GM19351 (cell line): ENCODE measurements at regions not wholly inside any gene's neighbourhood (a gene's known extent, or its start where the extent isn't known, plus 50 kb on each side); places are given as distances from the start of the nearest gene placed in this dataset.

Experiments used
- ATAC-seq: cut with Tn5 transposase; IDR thresholded peaks from one replicate; pipeline ENCODE4 v1.9.1; 2021; ENCODE audit warnings: mild to moderate bottlenecking, moderate library complexity; ENCODE audit not compliant: unreplicated experiment

DNA sequence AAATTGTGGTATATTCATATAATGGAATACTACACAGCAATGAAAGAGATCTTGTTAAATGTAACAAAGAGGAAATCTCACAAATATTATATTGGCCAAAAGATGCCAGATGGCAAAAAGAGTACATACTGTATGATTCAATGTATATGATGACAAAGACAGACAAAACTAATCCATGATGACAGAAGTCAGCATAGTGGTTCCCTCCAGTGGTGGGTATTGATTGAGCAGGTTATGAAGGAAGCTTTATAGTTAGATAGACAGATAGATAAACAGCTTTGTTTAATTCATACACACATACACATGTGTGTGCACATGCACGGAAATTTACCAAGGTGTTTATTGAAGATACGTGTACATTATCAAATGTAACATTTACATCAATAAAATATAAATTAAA, 74.4 kb upstream of the SMIM36 start:
- no peak for ATAC-seq

DNA sequence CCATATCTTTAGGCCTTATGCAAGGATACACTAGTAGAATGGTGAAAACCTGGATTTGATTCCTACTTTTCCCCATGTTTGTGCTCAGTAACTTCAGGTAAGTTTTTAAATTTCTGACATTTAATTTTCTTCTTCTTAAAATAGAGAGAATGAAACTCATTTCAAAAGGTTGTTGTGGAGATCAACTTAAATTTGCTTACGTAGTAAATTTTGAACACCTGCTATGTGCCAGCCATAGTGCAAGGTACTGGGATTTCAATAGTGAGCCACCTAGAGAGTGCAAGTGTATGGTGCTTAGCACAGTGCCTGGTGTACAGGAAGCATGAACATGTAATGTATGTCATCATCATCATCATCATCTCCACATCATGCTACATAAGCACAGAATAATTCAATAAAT, 73.6 kb upstream of the SMIM36 start:
- ATAC-seq: no peak

DNA sequence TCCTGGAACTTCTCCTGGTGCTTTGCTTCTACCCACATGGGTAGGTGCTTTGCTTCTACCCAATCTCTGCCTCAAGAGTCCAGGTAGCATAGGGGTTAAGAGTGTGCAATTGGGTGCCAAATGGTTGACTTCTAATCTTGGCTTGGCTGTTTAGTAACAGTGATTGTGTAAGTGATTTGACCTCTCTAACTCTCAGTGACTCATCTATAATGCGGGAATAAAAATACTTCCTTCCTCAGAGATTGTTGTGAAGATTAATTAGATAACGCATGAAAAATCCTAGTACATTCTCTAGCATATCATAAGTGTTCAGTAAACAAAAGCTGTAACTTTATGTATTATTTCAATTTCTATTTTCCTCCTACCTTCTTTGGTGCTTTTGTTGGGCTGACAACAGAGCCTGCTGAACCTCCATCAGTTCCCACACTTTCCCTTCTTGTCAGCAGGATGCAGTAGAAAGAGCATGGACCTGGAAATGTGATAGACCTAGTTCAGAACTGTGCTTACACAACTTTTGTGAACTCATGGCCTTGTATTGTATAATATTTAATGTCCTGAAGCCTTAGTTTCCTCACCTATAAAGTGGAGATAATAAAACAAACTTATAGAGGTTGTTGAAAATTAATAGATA, 72.9 kb upstream of the SMIM36 start:
- no peak for ATAC-seq

DNA sequence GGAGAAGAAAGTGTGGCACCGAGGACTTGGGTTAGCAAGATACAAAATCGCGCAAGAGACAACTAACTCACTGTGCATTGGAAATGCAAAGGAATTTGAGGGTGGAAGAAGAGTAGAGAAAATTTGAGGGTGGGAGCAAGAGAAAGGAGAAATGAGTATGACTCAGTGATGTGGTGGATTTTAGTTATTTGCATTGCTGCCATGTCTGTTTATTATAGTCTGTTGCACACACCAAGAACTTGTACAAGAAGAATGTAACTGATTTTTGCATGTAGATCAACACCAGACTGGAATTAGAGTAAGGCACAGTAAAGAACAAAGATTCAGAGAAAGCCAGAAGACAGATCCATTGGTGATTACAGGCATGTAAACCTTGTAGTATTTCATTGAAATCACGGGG, 71.6 kb upstream of the SMIM36 start:
- no peak for ATAC-seq

DNA sequence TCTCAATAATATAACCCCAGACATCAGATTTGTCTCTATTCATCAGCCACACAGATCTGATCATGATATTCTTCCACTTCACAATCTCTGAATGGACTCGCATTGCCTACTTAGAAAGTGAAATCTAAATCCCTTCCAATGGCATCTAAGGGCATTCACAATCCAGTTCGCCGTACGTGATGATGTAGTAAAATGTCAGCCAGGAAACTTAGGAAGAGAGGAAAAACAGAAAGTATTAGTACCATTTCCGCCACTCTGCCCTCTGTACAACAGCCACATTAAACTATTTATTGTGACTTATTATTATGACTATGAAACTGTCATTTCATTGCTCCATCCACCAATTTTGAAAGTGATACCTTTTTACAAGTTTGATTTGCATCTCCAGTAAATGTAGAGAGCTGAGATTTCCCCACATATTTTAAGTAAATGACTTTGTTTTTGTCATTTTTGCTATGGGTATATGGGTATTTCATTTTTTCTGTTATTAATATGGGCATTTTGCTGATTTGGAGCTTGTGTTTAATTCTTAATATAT, 69.4 kb upstream of the SMIM36 start:
- peak; percentile 52 for ATAC-seq

DNA sequence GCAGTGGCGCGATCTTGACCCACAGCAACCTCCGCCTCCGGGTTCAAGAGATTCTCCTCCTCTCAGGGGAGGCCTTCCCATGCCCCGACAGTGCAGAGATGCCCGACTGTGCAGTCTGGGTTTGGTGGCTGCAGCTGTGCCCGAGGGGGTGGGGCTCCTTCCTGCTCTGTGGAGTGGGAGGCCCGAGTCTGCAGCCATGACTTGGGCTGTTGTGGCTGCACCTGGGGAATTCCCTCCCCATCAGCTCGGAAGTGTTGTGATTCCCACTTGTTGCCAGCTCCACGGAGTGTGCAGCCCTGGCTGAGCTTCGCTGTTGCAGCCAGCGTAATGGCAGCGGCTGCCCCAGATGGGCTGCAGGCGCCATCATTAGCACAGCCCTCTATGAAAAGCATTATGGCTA, 66.4 kb upstream of the SMIM36 start:
- ATAC-seq: no peak

DNA sequence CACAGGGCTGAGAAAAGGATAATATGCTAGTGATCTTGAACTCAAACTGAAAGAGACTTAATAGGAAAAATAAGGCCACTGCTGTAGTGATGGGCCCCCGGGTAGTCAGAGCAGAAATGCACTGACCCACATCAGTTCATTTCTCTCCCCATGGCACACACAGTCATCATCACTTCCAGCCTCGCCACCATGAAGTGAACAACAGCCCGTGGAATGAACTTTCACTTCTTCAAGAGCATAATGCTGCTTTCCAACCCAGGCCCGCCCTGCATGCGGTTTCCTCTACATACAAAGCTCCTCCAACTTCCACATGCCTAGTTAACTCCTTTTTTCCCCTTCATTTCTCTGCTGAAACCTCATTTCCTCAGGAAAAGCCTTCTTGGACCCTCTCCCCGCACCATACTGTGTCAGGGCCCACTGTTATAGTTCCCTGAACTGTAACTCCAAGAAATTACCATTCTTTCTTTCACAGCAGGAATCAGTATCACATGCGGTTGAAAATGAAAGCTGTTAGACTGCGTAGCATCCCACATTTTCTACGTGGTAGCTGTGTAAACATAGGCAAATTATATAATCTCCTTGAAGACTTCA, 65.8 kb upstream of the SMIM36 start:
- peak; percentile 76 for ATAC-seq

DNA sequence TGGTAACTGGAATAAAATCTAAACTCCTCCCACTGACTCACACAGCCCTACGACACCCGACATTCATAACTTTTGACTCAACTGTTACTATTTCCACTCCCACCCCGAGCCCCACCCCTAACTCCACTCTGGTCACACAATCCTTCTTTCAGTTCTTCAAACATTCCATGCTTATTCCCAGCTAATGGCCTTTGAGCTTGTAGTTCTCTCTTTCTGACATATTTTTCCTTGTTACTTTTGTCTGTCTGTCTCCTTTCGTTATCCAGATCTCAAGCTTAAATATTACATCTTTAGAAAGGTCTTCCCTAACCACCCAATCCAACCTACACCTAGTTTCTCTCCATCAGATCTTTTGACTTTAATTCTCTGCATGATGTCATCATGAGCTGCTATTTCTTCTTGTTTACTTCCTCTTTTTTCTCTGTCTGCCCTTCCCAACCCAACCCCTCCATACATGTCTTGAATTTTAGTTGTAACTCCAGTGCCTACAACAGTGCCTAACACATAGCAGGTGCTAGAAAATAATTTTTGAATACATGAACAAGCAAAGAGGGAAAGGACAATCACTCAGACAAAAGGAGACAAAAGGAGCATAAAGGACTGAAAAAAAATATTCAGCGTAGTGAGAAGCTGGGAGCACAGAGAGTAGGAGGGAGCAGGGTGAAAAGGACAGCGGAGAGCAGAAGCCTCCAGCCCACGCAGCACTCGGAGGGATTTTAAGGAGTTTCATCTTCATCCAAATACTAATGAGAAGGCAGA, 65.2 kb upstream of the SMIM36 start:
- peak; percentile 32 for ATAC-seq

DNA sequence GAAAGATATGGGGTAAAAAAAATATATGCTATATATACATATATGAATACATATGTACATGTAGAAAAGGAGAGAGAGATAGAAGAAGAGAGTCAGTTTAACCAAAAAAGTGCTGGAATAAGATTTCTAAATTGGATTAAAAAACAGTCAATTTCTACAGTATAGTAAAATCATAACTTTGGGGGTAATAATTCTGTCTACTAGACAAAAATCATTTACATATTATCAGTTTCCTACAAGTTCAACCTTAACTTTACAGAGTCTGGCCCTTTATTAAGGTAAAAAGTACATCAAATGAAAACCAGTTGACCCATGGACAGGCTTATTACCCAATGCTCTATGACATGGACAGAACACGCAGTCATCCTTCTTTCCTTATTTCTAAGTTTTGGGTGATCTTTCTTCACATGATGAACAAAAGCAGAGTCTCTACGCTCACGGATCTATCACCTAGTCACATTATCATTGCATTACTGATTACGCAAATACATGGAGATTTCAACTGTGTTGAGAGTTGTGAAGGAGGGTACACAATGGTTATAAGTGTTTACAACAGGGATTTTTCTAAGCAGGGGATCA, 63.9 kb upstream of the SMIM36 start:
- no peak for ATAC-seq

DNA sequence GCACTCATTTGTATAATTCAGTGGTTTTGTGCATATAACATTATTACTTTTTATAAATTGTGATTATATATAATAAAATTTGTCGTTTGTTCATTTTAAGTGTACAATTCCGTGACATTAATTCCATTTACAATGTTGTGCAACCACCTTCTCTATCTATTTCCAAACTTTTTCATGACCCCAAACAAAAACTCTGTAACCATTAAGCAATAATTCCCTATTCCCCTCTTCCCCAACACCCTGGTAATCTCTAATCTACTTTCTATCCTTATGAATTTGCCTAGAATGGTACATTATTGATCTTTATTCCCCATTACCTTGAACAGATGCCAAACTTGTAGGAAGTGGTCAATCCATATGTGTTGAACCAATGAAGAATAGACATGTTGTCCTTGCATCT, 61.3 kb upstream of the SMIM36 start:
- ATAC-seq: no peak

DNA sequence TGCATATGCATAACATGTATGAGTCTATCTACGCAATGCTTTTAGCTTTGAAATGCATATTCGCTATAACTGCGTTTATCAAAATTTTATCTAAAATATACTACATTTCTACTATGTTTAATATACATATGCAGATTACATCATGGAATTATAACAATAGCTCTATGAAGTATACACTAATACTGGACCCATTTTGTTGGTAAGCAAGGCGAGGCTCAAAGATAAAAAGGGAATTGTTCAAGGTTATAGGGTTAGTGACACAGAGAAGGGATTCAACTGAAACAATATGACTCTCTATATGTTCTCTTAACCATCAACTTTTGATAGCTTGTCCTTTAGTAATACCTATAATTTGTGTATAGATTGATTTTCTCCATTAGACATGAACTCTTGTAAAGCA, 60.9 kb upstream of the SMIM36 start:
- ATAC-seq: no peak

DNA sequence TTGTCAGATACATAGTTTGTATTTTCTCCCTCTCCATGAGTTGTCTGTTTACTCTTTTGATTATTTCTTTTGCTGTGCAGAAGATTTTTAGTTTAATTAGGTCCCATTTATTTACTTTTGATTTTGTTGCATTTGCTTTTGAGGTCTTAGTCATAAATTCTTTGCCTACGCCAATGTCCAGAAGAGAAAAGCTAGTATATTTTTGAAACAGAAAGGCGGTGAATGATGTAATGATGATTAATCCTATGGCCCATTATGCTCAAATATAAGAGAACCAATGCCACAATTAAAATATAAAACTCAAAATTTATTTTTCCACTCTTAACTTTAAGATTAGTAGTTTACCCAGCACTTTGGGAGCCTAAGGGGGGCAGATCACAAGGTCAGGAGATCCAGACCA, 59.8 kb upstream of the SMIM36 start:
- no peak for ATAC-seq

DNA sequence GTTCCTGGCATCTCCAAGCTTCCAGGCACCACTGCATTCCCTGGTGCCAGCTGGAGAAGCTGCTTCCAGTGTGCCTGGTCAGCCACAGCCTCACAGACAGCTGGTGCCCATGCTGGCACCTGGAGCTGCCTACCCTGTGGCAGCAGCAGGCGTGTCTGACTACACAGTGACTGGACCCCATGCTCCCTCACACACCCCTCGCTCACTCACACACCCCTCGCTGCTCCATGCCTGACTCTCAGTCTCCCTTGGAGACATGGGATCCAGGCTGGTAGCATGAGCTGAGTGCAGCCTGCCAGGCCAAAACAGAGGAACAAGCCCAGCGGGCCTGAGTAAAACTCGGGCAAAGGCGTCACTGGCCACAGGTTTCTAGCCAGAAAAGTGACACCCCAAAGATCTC, 59.1 kb upstream of the SMIM36 start:
- no peak for ATAC-seq

DNA sequence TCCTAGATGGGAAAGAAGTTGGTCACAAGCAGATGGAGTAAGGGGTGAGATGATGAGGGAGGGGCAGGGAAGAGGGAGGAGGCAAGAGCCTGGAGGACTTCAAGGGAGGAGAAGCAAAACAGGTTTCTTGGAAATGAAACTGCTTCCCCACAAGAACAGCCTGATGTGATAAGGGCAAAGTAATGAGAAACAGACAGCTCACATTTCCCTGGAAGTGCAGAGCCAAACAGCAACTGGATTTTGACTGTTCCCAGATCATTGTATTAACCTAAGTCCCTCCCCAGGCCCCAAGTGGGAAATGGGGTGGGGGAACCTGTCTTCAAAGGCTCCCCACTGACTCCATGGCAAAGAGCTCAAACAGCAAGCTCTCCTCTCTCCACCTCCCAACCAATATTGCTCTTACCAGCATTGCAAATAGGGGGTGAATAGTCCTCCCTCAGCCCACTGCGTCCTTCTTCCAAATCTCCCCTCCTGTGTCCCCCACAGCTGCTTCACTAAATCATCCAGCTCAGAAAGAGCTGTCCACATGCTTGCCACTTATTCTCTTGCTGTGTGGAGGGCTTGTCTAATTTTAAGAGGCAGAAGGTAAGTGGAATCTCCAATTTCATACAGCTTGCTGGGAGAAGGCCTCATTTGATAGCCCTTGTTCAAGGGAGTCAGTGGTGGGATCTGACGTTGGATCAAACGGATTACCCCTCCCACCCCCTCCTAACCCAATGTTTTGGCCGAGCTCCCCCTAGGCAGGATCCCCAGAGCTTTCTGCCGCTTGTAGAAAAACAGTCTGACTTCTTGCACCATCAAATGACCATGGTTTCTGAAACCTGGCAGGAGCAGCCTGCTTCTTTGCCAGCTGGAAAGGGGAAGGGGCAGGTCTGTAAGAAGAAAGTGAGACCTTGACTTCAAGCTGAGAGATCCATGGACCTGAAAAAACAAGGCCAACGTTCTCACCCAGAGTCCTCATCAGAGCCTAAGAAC, 56.3 kb upstream of the SMIM36 start:
- ATAC-seq: no peak

DNA sequence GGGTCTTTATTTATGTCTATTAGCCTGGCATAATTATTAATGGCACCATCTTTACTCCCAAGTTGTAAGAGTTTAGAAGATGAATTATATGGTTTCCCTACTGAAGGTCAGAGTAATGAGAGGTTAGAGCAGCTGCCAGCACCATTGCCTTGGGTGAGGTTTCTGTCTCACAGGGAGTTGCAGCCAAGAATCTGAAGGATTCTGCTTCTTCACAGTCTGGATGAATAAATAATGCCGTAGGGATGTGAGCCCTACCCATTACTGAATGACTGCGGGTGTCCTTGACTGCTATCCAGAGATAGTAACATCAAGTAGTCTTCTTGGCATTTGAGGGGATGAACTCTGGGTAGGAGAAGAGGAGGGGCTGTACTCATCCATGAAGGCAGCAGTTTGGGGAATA, 52.8 kb upstream of the SMIM36 start:
- no peak for ATAC-seq

DNA sequence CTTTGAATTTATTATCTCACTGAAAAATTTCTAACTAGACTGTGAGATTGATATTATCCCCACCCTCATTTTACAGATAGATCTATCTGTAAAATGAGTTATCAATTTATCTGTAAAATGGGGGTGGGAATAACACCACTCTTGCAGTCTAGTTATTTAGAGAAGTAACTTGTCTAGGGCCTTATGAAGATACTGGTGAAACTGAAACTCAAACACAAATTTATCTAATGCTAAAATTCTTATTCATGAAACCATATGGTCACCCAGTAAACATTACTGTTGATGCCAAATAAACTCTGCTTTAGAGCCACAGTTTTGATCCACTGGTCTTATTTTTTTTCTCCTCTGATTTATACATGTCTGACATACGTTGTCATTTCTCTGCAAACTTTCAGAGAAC, 52.1 kb upstream of the SMIM36 start:
- no peak for ATAC-seq

DNA sequence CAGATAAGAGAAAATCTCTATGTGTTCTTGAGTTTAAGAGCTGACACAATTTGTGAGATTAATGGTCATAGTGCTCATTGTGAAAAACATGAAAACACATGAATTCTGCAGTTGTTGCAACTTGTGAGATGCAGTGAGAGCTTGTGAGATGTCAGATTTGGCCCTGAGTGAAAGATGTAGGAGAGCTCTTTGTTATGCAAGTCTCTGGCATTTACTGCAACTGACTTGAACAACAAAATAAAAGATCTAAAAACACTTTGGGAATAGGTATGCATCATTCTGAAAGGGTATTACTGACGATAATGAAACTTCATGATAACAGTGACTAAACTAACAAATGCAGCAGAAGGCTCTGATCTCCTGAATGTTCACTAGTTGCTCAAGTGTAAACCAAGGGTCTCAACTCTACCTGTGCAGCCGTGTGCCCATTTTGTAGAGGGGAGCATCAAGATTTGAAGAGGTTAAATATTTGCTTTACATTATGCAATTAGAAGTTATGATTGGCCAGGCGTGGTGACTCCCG, 50.8 kb upstream of the SMIM36 start:
- no peak for ATAC-seq

DNA sequence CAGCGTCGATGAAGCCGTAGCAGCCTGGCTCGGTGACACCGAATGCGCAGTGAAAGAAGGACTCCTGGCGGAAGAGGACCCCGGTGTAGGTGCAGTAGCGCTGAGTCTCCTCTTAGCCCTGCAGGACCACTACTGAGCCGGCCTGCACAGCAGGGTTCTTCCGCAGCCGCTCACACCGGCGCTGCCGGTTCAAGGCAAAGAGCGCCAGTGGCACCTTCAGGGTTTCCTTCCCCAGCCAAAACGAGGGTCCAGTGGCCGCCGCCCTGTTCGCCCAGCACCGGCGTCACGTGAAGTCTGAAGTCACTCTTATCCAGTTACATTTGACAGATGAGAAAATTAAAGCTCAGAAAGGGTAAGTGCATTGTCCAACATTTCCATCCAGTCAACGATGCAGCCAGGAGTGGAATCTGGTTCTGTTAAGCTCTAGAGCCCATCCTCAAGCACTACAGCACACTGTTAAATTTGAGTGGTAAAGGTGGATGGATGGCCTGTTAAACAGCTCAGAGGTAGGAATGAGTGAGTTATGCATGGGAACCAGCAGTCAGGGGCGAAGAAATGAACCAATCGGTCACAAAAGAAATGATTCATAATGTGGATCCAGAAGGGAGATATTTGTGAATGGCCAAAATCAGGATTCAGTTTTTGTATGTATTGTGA, 50.2 kb upstream of the SMIM36 start:
- ATAC-seq: no peak
